ENCODE measurements at regions not wholly inside any gene's neighbourhood (a gene's known extent, or its start where the extent isn't known, plus 50 kb on each side); places are given as distances from the start of the nearest gene placed in this dataset.

DNA sequence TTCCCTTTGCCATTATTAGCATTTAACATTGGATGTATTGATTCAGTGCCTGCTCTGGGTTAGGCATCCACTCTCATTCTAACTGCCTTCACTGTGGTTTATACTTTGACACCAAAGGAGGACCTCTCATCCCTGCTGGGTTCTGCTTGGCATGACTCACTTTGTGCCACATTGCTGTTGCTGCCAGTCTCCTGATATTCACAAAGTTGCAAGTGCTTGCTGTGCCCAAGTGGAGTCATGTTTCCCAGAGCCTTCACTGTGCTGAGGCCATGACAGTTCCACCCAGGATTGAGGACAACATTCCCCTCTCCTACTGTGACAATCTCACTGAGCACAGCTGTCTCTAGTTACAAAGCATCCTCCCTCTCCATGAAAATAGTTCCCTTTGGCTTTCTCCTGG lies 519.9 kb upstream of the USP24 start:
- Mint-ChIP-seq H3K4me1 (ENCODE audit: unreplicated experiment) (no peaks in the 10 kb centered on the region), H3K27me3 (ENCODE audit: unreplicated experiment) (peaks cover 14% of the 10 kb centered on the region), H3K9me3 (ENCODE audit: unreplicated experiment) (no peaks in the 10 kb centered on the region), H3K27ac (ENCODE audit: unreplicated experiment) (no peak overlapping the region), H3K4me3 (ENCODE audit: unreplicated experiment) (no peak overlapping the region), H3K36me3 (ENCODE audit: low read depth, unreplicated experiment) (no peaks in the 10 kb centered on the region)
- TF ChIP-seq, protein P1, sequence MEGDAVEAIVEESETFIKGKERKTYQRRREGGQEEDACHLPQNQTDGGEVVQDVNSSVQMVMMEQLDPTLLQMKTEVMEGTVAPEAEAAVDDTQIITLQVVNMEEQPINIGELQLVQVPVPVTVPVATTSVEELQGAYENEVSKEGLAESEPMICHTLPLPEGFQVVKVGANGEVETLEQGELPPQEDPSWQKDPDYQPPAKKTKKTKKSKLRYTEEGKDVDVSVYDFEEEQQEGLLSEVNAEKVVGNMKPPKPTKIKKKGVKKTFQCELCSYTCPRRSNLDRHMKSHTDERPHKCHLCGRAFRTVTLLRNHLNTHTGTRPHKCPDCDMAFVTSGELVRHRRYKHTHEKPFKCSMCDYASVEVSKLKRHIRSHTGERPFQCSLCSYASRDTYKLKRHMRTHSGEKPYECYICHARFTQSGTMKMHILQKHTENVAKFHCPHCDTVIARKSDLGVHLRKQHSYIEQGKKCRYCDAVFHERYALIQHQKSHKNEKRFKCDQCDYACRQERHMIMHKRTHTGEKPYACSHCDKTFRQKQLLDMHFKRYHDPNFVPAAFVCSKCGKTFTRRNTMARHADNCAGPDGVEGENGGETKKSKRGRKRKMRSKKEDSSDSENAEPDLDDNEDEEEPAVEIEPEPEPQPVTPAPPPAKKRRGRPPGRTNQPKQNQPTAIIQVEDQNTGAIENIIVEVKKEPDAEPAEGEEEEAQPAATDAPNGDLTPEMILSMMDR (IDR thresholded peaks at IDR 0.05; ENCODE audit: unreplicated experiment), result no peak
- DNase-seq (ENCODE audit: low spot score), result no peak

DNA sequence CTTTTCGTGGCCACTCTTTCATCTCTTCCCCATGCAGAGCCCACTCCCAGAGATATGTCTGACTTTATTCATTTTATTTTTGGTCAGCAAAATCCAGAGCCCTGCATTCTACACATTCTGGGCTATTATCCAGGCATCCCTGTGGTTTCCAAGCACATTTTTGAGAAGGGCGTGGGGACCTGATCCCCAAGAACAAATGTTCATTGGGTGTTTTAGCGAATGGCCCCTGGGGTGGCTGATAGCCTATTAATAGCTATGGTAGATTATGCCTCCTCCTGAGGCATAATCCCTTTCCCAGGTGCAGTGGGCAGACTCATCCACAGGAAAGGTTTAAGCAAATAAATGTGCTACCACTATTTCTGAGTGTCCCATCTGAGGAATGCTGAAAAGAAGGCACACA lies 511.8 kb upstream of the USP24 start:
- Mint-ChIP-seq H3K9me3 (ENCODE audit: unreplicated experiment) (no peaks in the 10 kb centered on the region), H3K27me3 (ENCODE audit: unreplicated experiment) (peaks cover 3% of the 10 kb centered on the region), H3K36me3 (ENCODE audit: low read depth, unreplicated experiment) (no peaks in the 10 kb centered on the region), H3K4me3 (ENCODE audit: unreplicated experiment) (no peak overlapping the region), H3K4me1 (ENCODE audit: unreplicated experiment) (no peaks in the 10 kb centered on the region), H3K27ac (ENCODE audit: unreplicated experiment) (no peak overlapping the region)
- no peak for DNase-seq (ENCODE audit: low spot score)
- TF ChIP-seq, protein P1 (IDR thresholded peaks at IDR 0.05; ENCODE audit: unreplicated experiment), result no peak

DNA sequence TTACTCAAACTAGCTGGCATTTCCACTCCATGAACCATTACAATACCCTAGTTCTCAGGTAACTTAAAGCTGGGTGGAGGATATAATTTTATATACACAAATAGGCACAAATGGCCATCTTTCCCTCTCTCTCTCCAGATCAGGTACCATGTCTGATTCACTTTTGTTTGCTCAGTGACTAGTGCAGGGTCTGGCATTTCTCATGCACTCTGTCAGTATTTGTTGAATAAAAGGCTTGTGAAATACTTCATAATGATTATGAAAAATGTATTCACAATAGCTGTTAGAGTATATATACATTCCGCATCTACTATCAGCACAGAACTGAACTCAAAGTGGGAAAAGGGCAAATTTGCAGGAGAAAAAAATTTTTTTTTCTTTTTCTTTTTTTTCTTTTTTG lies 510.2 kb upstream of the USP24 start:
- Mint-ChIP-seq H3K4me1 (ENCODE audit: unreplicated experiment) (no peaks in the 10 kb centered on the region), H3K9me3 (ENCODE audit: unreplicated experiment) (no peaks in the 10 kb centered on the region), H3K4me3 (ENCODE audit: unreplicated experiment) (no peak overlapping the region), H3K27ac (ENCODE audit: unreplicated experiment) (no peak overlapping the region), H3K36me3 (ENCODE audit: low read depth, unreplicated experiment) (no peaks in the 10 kb centered on the region), H3K27me3 (ENCODE audit: unreplicated experiment) (peaks cover 3% of the 10 kb centered on the region)
- TF ChIP-seq, protein P1 (IDR thresholded peaks at IDR 0.05; ENCODE audit: unreplicated experiment), result no peak
- no peak for DNase-seq (ENCODE audit: low spot score)

DNA sequence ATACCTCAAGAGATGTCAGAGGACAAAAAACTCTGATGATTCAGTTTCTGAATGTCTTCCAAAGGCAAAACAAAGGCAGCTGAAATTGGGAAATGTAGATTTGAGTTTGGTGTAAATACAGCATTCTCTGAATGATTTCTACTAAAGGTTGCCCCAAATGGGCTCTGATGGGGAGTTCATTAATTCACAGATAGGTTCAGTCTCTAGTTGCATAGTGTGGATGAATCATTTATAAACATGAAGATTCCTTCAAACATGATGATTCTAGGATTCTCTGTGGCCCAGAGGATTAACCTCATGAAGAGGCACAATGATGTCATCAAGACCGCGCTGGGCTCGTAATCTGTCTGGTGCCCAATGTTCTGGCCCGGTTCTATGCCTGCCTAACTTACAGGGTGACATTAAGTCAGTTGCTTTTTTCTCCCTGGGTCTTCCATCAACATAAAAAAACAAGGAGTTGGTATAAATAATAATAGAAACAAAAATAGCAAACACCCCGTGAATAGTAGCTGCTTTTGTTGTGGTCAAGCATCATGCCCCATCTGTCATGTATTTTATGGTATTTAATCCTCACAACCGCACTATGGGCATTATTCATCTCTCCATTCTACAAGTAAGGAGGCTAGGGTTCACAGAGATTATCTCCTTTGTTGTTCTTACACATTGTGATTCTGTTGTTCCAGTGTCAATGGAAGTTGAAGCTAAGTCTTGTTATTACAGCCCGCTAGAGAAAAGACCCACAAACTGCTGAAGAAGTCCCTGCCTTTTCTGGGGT lies 509.6 kb upstream of the USP24 start:
- Mint-ChIP-seq H3K4me3 (ENCODE audit: unreplicated experiment) (no peak overlapping the region), H3K4me1 (ENCODE audit: unreplicated experiment) (no peaks in the 10 kb centered on the region), H3K27me3 (ENCODE audit: unreplicated experiment) (peaks cover 3% of the 10 kb centered on the region), H3K36me3 (ENCODE audit: low read depth, unreplicated experiment) (no peaks in the 10 kb centered on the region), H3K27ac (ENCODE audit: unreplicated experiment) (no peak overlapping the region), H3K9me3 (ENCODE audit: unreplicated experiment) (no peaks in the 10 kb centered on the region)
- TF ChIP-seq, protein P1 (IDR thresholded peaks at IDR 0.05; ENCODE audit: unreplicated experiment), result no peak
- DNase-seq (ENCODE audit: low spot score), result no peak

DNA sequence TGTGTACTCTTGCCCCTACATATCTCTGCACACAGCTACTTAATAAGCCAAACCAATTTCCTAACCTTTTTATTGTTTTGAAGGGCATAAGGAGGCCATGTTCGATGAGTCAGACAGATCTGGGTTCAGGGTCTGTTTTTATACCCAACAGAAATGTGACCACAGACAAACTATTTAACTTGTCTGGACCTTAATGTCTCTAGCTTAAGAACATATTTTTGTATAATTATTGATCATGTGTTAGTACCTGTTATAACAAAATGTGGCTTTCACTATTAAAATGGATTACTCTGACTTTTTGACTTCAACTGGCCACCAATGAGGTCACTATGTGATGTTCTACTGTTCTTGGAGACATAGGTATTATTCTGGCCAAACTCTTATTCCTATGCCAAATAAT lies 507.8 kb upstream of the USP24 start:
- no peak for DNase-seq (ENCODE audit: low spot score)
- H3K27ac Mint-ChIP-seq (ENCODE audit: unreplicated experiment), result no peak overlapping the region
- no peaks in the 10 kb centered on the region for H3K4me1 Mint-ChIP-seq (ENCODE audit: unreplicated experiment)
- H3K4me3 Mint-ChIP-seq (ENCODE audit: unreplicated experiment), result no peak overlapping the region
- H3K27me3 Mint-ChIP-seq (ENCODE audit: unreplicated experiment), result peaks cover 5% of the 10 kb centered on the region
- TF ChIP-seq, protein P1 (IDR thresholded peaks at IDR 0.05; ENCODE audit: unreplicated experiment), result no peak
- H3K9me3 Mint-ChIP-seq (ENCODE audit: unreplicated experiment), result no peaks in the 10 kb centered on the region
- H3K36me3 Mint-ChIP-seq (ENCODE audit: low read depth, unreplicated experiment), result no peaks in the 10 kb centered on the region

Measured in endothelial cell (in vitro differentiated cells).